RWPE2 (cell line): ENCODE measurements at regions not wholly inside any gene's neighbourhood (a gene's known extent, or its start where the extent isn't known, plus 50 kb on each side); places are given as distances from the start of the nearest gene placed in this dataset.

Experiments used
- ATAC-seq: fragments of 200-7000 bp; cut with Tn5 transposase; 3 replicates; pipeline ENCODE4 v1.9.1; 2021; ENCODE audit warnings: low read depth
- DNase-seq: peaks from one replicate; pipeline ENCODE4 v3.0.0-alpha.2; 2020; ENCODE audit warnings: low spot score
- H3K27ac ChIP-seq: fragments of 450-650 bp; 2 replicates; pipeline ENCODE4 v1.5.1; 2017; ENCODE audit warnings: mild to moderate bottlenecking; ENCODE audit not compliant: poor library complexity, severe bottlenecking
- H3K27me3 ChIP-seq: fragments of 250-450 bp; sonication (Bioruptor Pico); 2 replicates; pipeline ENCODE4 v1.5.1; 2021; ENCODE audit warnings: mild to moderate bottlenecking, moderate library complexity; ENCODE audit not compliant: insufficient read depth, poor library complexity, severe bottlenecking
- H3K36me3 ChIP-seq: fragments of 250-450 bp; sonication (Bioruptor Pico); 2 replicates; pipeline ENCODE4 v1.5.1; 2020; ENCODE audit warnings: low read depth, mild to moderate bottlenecking, moderate library complexity
- H3K4me1 ChIP-seq: fragments of 250-450 bp; sonication (Bioruptor Pico); 2 replicates; pipeline ENCODE4 v1.5.1; 2021; ENCODE audit warnings: mild to moderate bottlenecking, moderate library complexity; ENCODE audit not compliant: insufficient read depth, poor library complexity, severe bottlenecking
- H3K4me3 ChIP-seq: fragments of 250-450 bp; sonication (Bioruptor Pico); 2 replicates; pipeline ENCODE4 v1.5.1; 2021; ENCODE audit warnings: mild to moderate bottlenecking, moderate library complexity; ENCODE audit not compliant: severe bottlenecking
- H3K9me3 ChIP-seq: fragments of 250-450 bp; sonication (Bioruptor Pico); 2 replicates; pipeline ENCODE4 v1.5.1; 2021; ENCODE audit warnings: mild to moderate bottlenecking, moderate library complexity; ENCODE audit not compliant: severe bottlenecking
- TF ChIP-seq, protein P1 (sequence below): fragments of 450-650 bp; IDR thresholded peaks from one replicate; pipeline ENCODE4 v1.5.1; 2017; ENCODE audit warnings: mild to moderate bottlenecking, moderate library complexity; ENCODE audit not compliant: poor library complexity, severe bottlenecking

DNA sequence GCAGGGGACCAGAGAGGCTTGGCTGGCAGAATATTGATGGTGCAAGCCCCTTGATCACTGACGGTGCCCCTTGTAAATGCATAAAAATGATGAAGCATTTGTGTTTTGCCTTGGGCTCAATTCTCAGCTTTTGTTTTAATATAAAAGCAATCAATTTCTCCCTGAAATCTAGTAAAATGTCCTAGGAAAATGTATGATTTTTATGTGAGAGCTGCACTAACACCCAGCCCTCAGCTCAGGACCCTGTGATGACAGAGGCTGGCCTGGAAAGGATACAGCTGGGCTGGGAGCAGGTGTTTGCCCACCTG, 84.7 kb upstream of the PHACTR3 start:
- Histone ChIP-seq H3K36me3 (no peaks in the 10 kb centered on the region), H3K4me1 (no peaks in the 10 kb centered on the region), H3K27ac (no peak overlapping the region), H3K27me3 (peaks cover 80% of the 10 kb centered on the region), H3K4me3 (no peak overlapping the region), H3K9me3 (no peaks in the 10 kb centered on the region)
- TF ChIP-seq, protein P1, sequence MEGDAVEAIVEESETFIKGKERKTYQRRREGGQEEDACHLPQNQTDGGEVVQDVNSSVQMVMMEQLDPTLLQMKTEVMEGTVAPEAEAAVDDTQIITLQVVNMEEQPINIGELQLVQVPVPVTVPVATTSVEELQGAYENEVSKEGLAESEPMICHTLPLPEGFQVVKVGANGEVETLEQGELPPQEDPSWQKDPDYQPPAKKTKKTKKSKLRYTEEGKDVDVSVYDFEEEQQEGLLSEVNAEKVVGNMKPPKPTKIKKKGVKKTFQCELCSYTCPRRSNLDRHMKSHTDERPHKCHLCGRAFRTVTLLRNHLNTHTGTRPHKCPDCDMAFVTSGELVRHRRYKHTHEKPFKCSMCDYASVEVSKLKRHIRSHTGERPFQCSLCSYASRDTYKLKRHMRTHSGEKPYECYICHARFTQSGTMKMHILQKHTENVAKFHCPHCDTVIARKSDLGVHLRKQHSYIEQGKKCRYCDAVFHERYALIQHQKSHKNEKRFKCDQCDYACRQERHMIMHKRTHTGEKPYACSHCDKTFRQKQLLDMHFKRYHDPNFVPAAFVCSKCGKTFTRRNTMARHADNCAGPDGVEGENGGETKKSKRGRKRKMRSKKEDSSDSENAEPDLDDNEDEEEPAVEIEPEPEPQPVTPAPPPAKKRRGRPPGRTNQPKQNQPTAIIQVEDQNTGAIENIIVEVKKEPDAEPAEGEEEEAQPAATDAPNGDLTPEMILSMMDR, result peak; percentile 85
- ATAC-seq, result no peak
- no peak for DNase-seq

DNA sequence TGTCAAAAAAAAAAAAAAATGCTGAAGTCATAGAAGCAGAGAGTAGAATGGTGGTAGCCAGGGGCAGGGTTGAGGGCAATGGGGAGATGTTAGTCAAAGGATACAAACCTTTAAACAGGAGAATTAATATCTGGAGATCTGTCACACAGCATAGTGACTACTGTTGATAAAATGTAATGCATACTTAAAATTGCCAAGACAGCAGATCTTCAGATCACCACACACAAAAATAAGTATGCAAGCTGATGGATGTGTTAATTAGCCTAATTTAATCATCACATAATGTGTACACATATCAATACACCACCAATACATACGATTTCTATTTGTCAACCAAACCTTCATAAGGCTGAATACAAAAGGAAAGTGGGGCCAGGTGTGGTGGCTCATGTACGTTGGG, 83.5 kb upstream of the PHACTR3 start:
- Histone ChIP-seq H3K4me1 (no peaks in the 10 kb centered on the region), H3K36me3 (no peaks in the 10 kb centered on the region), H3K9me3 (no peaks in the 10 kb centered on the region), H3K27ac (no peak overlapping the region), H3K4me3 (no peak overlapping the region), H3K27me3 (peaks cover 80% of the 10 kb centered on the region)
- TF ChIP-seq, protein P1, result no peak
- DNase-seq (no peak), ATAC-seq (no peak)

DNA sequence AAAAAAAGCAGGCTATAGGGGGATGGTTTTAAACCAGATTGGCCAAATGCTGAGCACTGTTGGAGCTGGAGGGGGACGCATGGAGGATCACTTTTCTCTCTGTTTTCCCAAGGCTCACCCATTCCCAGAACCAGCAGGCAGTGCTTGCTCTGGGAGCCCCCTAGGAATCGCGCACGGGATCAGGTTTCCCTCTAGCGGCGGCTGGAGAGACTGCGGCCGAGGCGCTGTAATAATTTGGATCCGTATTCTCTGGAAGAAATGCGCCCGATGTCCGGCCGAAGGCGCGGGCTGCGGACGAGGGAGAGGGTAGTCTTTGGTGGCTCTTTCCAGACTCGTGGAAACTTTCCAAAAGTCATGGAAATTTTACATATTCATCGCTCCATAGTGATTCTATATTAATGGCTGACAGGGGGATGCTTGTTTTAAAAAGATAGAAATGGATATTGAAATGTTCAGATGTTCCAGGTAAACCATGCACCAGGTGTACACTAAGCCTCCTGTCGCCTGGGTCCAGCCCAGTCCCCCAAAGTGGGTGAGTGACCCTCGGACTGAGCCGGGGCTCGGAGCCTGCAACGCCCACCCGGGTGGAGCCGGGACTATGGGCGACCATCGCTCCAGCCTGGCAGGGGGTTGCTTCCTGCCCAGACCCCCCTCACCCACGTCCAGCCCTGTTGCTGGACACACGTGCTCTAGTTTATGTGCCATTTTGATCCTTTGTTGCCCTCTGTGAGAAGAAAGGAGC, 78.7 kb upstream of the PHACTR3 start:
- TF ChIP-seq, protein P1, result peak; percentile 100
- no peaks in the 10 kb centered on the region for H3K4me1 ChIP-seq
- no peaks in the 10 kb centered on the region for H3K36me3 ChIP-seq
- peak; percentile 90 for ATAC-seq
- no peak overlapping the region for H3K27ac ChIP-seq
- H3K4me3 ChIP-seq, result no peak overlapping the region
- H3K9me3 ChIP-seq, result peaks cover 3% of the 10 kb centered on the region
- peak; percentile 84 for DNase-seq
- H3K27me3 ChIP-seq, result peaks cover 93% of the 10 kb centered on the region

DNA sequence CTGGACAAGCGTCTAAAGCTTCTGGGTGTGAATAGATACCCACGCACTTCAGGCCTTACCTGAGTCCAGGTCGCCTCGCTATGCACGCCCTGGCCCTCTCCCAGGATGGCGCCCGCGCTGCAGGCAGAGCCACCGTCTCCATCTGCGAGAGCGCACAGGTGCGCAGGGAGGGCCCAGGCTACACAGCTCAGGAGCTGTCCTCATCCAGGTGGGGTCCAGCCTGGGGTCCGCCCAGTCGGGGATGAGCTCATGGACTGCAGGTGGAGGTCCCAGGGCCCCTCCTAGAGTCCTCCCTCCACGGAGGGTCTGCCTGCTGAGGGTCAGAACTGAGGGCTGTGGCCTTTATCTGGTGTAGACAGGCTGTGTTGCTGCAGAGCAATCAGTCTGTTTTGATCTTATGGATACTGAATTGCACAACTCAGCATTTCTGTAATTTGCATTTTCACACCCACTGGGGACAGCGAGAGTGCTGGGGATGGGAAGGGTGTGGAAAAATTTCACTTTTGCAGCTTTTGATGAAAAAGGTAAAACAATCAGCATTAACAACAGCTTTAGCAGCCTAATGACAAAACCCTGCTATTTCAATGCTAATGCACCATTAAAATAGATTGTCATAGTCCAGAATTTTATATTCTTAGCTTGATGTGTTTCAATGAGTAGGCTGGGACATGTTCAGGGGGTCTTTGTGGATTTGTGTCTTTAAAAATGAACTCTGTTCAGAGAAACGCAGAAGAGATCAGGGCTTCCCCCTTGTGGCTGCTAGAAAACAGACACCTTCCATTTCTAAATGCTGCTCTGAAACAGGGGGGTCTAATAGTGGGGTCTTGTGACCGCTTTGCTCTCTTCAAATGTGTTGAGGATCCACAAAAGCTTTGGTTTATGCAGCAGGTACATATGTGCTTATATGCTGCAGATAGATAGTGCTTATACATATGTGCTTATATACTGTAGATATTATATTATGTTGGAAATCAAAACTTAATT, 77.8 kb upstream of the PHACTR3 start:
- peaks cover 96% of the 10 kb centered on the region for H3K27me3 ChIP-seq
- TF ChIP-seq, protein P1, result peak; percentile 57

More for the DNA sequence above, 77.8 kb upstream of the PHACTR3 start:
- Histone ChIP-seq H3K4me1 (no peaks in the 10 kb centered on the region), H3K36me3 (no peaks in the 10 kb centered on the region), H3K27ac (no peak overlapping the region), H3K9me3 (peaks cover 3% of the 10 kb centered on the region), H3K4me3 (no peak overlapping the region)
- peak; percentile 3; the same call in 2 of the 3 replicates for ATAC-seq
- DNase-seq, result peak; percentile 76
